H7 (cell line): ENCODE measurements at regions not wholly inside any gene's neighbourhood (a gene's known extent, or its start where the extent isn't known, plus 50 kb on each side); places are given as distances from the start of the nearest gene placed in this dataset.

Experiments used
- DNase-seq: peaks from one replicate; pipeline ENCODE4 v3.0.0; 2012
- H3K27me3 ChIP-seq: 2 replicates; pipeline ENCODE4 v1.6.0; 2011; ENCODE audit warnings: mild to moderate bottlenecking, low read length; ENCODE audit not compliant: control insufficient read depth, insufficient read depth
- H3K36me3 ChIP-seq: replicated peaks from 2 replicates; pipeline ENCODE4 v1.5.1; 2011; ENCODE audit warnings: low read length; ENCODE audit not compliant: control insufficient read depth, insufficient read depth
- H3K4me3 ChIP-seq: 2 replicates; pipeline ENCODE4 v1.5.1; 2011; ENCODE audit warnings: low read depth, mild to moderate bottlenecking, control low read depth, low read length, moderate library complexity; ENCODE audit not compliant: insufficient read depth

DNA sequence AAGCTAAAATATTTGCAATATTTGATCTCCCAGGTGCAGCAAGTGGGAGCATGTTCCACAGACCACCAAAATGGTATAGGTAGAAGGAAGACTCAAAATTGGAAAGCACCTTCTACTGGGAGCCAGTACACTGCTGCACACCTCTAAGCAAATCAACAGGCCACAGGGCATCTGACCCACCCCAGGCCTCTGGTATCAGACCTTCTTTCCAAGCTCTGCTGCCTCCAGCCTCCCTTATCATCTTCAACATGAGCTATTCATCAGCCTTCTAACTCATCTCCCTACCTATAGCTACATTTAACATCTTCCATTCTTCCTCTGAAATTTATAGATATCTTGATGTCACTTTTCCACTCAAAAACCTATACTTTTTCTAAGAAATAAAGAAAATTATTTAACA, 294.8 kb downstream of the ZEB2 start:
- Histone ChIP-seq H3K27me3 (no peaks in the 10 kb centered on the region), H3K4me3 (no peak overlapping the region), H3K36me3 (no peaks in the 10 kb centered on the region)
- DNase-seq, result no peak

GRCh38 chr2:144224472-144224871, 295.4 kb downstream of the ZEB2 start:
- H3K4me3 ChIP-seq, result no peak overlapping the region
- no peaks in the 10 kb centered on the region for H3K36me3 ChIP-seq
- DNase-seq, result no peak
- H3K27me3 ChIP-seq, result no peaks in the 10 kb centered on the region

DNA sequence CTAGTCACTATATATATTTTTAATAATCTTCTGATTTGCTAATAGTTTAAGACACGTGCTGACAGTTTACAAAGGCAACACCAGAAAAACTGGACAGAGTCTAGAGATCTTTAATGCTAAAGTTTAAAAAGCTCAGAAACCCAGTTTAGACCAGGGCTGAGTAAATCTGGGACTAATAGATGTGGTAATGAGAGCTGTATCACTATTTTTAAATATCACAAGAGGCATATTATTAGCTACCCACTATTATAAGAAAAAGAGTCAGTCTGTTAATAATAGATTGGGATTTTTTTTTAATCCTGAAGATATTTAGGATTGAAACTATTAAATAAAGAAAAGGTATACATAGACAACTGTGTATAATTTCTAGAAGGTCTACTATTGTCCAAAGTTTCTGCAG, 299.9 kb downstream of the ZEB2 start:
- Histone ChIP-seq H3K4me3 (no peak overlapping the region), H3K27me3 (no peaks in the 10 kb centered on the region), H3K36me3 (no peaks in the 10 kb centered on the region)
- DNase-seq, result no peak

GRCh38 chr2:144217853-144218633, 301.9 kb downstream of the ZEB2 start:
- Histone ChIP-seq H3K4me3 (no peak overlapping the region), H3K27me3 (no peaks in the 10 kb centered on the region), H3K36me3 (no peaks in the 10 kb centered on the region)
- no peak for DNase-seq

DNA sequence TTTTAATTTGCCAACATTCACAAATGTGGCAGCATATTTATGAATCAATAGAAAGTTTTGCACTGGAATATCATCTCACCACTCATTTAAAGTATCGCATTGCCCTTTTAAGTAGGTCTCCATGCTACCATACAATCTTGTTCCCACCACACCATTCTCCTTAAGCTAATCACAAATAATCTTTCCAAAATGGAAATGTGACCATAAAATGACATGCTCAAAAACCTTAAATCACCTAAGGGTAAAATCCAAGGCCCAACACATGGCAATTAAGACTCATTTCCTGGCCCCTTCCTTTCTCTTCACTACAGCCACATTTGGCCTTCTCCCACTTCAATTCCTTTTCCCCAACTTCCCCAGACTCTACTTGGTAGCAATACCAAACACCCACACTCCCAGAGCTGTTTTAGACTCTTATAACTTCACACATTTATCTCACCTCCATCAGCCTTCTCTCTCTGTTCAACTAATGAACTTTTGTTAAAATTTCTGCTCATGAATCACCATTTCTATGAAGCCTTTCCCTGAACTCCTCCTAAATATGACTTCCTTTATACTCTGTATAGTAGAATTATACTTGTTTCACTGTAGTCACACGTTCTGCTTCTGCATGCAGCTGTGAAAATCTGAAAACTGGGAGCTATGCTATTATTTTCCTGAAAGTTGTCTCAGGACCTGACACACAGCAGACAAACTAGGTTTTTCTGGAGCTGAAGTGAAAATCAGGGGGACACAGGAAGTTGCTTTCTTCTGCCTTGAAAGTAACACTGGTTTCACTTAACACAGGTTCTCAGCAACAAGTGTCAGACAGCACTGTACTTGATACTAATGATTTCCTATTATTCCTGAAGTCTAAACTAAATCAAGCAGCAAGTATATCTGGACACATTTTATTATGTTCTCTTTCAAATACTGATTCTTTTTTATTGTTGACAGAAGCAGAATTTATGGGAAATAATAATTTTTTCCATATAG, 303.9 kb downstream of the ZEB2 start:
- H3K27me3 ChIP-seq, result no peaks in the 10 kb centered on the region
- H3K4me3 ChIP-seq, result no peak overlapping the region
- DNase-seq, result no peak
- no peaks in the 10 kb centered on the region for H3K36me3 ChIP-seq

- H3K4me3 ChIP-seq, result no peak overlapping the region
- H3K27me3 ChIP-seq, result no peaks in the 10 kb centered on the region
- no peak for DNase-seq
- no peaks in the 10 kb centered on the region for H3K36me3 ChIP-seq
These were observed 304.7 kb downstream of the ZEB2 start for GRCh38 chr2:144215207-144215606.

DNA sequence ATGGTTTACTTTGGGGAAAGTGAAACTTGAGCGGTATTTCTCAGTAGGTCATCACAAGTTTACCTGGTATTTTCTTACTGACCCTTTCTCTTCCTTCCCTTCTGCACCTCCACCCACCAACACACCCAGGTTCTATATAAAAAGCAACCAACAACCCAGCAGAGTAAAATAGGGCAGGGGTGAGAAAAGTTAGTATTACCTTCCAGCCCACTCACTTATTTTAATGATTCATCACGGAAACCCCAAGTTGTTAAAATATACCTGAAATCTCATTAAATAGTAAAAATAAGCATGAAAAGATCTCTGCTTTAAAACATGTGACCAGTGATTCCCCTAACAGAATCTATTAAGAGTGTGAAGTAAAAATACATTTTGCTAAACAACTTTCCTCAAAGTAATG, 306.1 kb downstream of the ZEB2 start:
- no peak overlapping the region for H3K4me3 ChIP-seq
- no peak for DNase-seq

GRCh38 chr2:144211826-144212225, 308.1 kb downstream of the ZEB2 start:
- Histone ChIP-seq H3K4me3 (no peak overlapping the region), H3K27me3 (no peaks in the 10 kb centered on the region), H3K36me3 (no peaks in the 10 kb centered on the region)
- DNase-seq, result no peak

More for the DNA sequence above, 306.1 kb downstream of the ZEB2 start:
- no peaks in the 10 kb centered on the region for H3K36me3 ChIP-seq
- no peaks in the 10 kb centered on the region for H3K27me3 ChIP-seq

GRCh38 chr2:144211065-144211464, 308.9 kb downstream of the ZEB2 start:
- DNase-seq, result no peak
- Histone ChIP-seq H3K4me3 (no peak overlapping the region), H3K27me3 (no peaks in the 10 kb centered on the region), H3K36me3 (no peaks in the 10 kb centered on the region)

DNA sequence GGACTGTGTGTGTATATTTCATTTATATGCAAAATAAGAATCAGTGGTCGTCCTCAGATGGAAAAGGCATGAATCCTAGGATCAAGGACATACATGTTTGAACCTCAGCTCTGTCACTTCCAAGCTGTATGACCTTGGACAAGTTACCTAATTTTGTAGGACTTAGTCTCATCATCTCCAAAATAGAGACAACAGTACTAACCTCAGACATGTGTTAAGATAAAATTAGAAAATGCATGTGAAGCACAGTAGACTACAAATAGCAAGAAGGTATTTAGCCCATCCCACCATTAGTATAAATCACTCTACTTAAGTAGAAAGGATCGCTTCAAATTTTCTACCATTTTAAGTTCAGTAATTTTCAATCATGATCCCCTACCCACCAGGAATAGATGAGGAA, 309.8 kb downstream of the ZEB2 start:
- H3K36me3 ChIP-seq, result no peaks in the 10 kb centered on the region
- no peaks in the 10 kb centered on the region for H3K27me3 ChIP-seq
- no peak overlapping the region for H3K4me3 ChIP-seq
- no peak for DNase-seq

DNA sequence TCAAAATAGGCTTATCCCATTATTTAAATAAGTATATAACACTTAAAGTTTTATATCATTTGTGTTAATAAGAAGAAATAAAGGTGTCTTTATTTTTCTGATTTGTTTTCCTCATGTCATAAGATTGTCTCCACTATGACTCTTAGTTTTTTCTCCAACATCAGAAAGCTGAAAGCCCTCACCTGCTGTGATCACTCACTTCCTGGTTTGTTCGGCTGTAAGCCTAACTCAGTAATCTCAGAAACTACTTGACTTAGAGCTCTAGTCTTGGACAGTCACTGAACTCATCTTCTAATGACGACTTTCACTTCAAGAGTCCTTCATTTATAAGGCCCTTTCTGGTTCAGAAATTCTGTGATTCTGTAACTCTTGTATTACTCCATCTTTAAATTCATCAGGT, 311.0 kb downstream of the ZEB2 start:
- no peak for DNase-seq
- no peak overlapping the region for H3K4me3 ChIP-seq
- H3K27me3 ChIP-seq, result no peaks in the 10 kb centered on the region
- no peaks in the 10 kb centered on the region for H3K36me3 ChIP-seq

- DNase-seq, result no peak
- Histone ChIP-seq H3K27me3 (no peaks in the 10 kb centered on the region), H3K36me3 (no peaks in the 10 kb centered on the region), H3K4me3 (no peak overlapping the region)
These were observed 313.9 kb downstream of the ZEB2 start for GRCh38 chr2:144206019-144206418.

GRCh38 chr2:144201868-144202468, 318.0 kb downstream of the ZEB2 start:
- no peak for DNase-seq
- Histone ChIP-seq H3K27me3 (no peaks in the 10 kb centered on the region), H3K36me3 (no peaks in the 10 kb centered on the region), H3K4me3 (no peak overlapping the region)

DNA sequence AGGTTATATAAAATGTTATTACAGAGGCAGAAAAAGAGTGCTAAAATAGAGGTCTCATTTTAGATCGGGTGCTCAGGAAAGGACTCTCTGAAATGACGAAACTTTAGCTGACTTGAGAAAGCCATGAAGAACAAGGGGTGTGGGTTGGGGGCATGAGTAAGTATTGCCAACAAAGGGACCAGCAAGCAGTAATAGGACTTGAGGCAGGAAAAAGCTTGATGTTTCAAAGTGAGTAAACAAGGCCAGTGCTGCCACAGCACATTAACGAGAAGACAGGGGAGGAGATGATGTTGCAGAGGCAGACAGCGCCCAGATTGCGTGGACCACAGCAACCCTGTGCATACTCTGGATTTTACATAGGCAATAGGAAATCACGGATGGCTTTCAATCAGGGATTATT, 318.8 kb downstream of the ZEB2 start:
- Histone ChIP-seq H3K36me3 (no peaks in the 10 kb centered on the region), H3K27me3 (no peaks in the 10 kb centered on the region), H3K4me3 (no peak overlapping the region)
- DNase-seq, result no peak

- no peak for DNase-seq
- no peaks in the 10 kb centered on the region for H3K27me3 ChIP-seq
These were observed 321.8 kb downstream of the ZEB2 start for GRCh38 chr2:144198116-144198515.

More at GRCh38 chr2:144198116-144198515, 321.8 kb downstream of the ZEB2 start:
- no peak overlapping the region for H3K4me3 ChIP-seq
- no peaks in the 10 kb centered on the region for H3K36me3 ChIP-seq
